ENCODE measurements at regions not wholly inside any gene's neighbourhood (a gene's known extent, or its start where the extent isn't known, plus 50 kb on each side); places are given as distances from the start of the nearest gene placed in this dataset.

GRCh38 chr14:84575681-84576080, 954.3 kb upstream of the FLRT2 start:
- H3K27me3 ChIP-seq, result no peaks in the 10 kb centered on the region
- TF ChIP-seq EZH2 (IDR thresholded peaks at IDR 0.05; ENCODE audit: borderline replicate concordance) (no peak), CTCF (IDR thresholded peaks at IDR 0.05; ENCODE audit: poor library complexity) (no peak), EZH2phosphoT487 (IDR thresholded peaks at IDR 0.05; ENCODE audit: low read depth, severe bottlenecking, unreplicated experiment) (no peak)
- no peaks in the 10 kb centered on the region for H3K9me3 ChIP-seq (ENCODE audit: low read depth)
- H3K36me3 ChIP-seq (replicated peaks; ENCODE audit: insufficient read depth, low read depth), result no peaks in the 10 kb centered on the region
- H3K4me2 ChIP-seq, result no peak overlapping the region
- H3K9me2 ChIP-seq (replicated peaks; ENCODE audit: insufficient read depth), result no peaks in the 10 kb centered on the region
- no peak overlapping the region for H3K27ac ChIP-seq
- H3K4me1 ChIP-seq (ENCODE audit: insufficient read depth), result no peaks in the 10 kb centered on the region
- no peaks in the 10 kb centered on the region for H3K79me2 ChIP-seq
- no peak overlapping the region for H3K4me3 ChIP-seq
- no peak overlapping the region for H2AFZ ChIP-seq
- DNase-seq (ENCODE audit: low spot score), result no peak
- H4K20me1 ChIP-seq (ENCODE audit: insufficient read depth, poor library complexity, severe bottlenecking), result no peaks in the 10 kb centered on the region

GRCh38 chr14:84579292-84579691, 950.7 kb upstream of the FLRT2 start:
- no peak overlapping the region for H2AFZ ChIP-seq
- 100% methylated on average over 3 of the region's 3 CpGs for WGBS (ENCODE audit: low lambda C conversion rate, missing lambda C conversion rate)
- no peaks in the 10 kb centered on the region for H3K79me2 ChIP-seq

GRCh38 chr14:84581041-84581440, 948.9 kb upstream of the FLRT2 start:
- no peak for TF ChIP-seq EZH2 (IDR thresholded peaks at IDR 0.05; ENCODE audit: borderline replicate concordance)
- TF ChIP-seq EZH2phosphoT487 (IDR thresholded peaks at IDR 0.05; ENCODE audit: low read depth, severe bottlenecking, unreplicated experiment), result no peak
- TF ChIP-seq CTCF (IDR thresholded peaks at IDR 0.05; ENCODE audit: poor library complexity), result no peak
- Histone ChIP-seq H3K27me3 (no peaks in the 10 kb centered on the region), H4K20me1 (ENCODE audit: insufficient read depth, poor library complexity, severe bottlenecking) (no peaks in the 10 kb centered on the region), H2AFZ (no peak overlapping the region), H3K27ac (no peak overlapping the region), H3K4me2 (no peak overlapping the region), H3K36me3 (replicated peaks; ENCODE audit: insufficient read depth, low read depth) (no peaks in the 10 kb centered on the region), H3K9me2 (replicated peaks; ENCODE audit: insufficient read depth) (no peaks in the 10 kb centered on the region), H3K9me3 (ENCODE audit: low read depth) (no peaks in the 10 kb centered on the region), H3K4me1 (ENCODE audit: insufficient read depth) (no peaks in the 10 kb centered on the region), H3K79me2 (no peaks in the 10 kb centered on the region), H3K4me3 (no peak overlapping the region)
- no peak for DNase-seq (ENCODE audit: low spot score)

More at GRCh38 chr14:84579292-84579691, 950.7 kb upstream of the FLRT2 start:
- no peaks in the 10 kb centered on the region for H4K20me1 ChIP-seq (ENCODE audit: insufficient read depth, poor library complexity, severe bottlenecking)
- H3K4me2 ChIP-seq, result no peak overlapping the region
- no peaks in the 10 kb centered on the region for H3K36me3 ChIP-seq (replicated peaks; ENCODE audit: insufficient read depth, low read depth)
- TF ChIP-seq EZH2phosphoT487 (IDR thresholded peaks at IDR 0.05; ENCODE audit: low read depth, severe bottlenecking, unreplicated experiment) (no peak), CTCF (IDR thresholded peaks at IDR 0.05; ENCODE audit: poor library complexity) (no peak), EZH2 (IDR thresholded peaks at IDR 0.05; ENCODE audit: borderline replicate concordance) (no peak)
- no peak overlapping the region for H3K27ac ChIP-seq
- H3K4me3 ChIP-seq, result no peak overlapping the region
- H3K9me2 ChIP-seq (replicated peaks; ENCODE audit: insufficient read depth), result no peaks in the 10 kb centered on the region
- H3K27me3 ChIP-seq, result no peaks in the 10 kb centered on the region
- peak; percentile 17 for DNase-seq (ENCODE audit: low spot score)
- H3K9me3 ChIP-seq (ENCODE audit: low read depth), result no peaks in the 10 kb centered on the region
- H3K4me1 ChIP-seq (ENCODE audit: insufficient read depth), result no peaks in the 10 kb centered on the region

GRCh38 chr14:84584511-84584910, 945.4 kb upstream of the FLRT2 start:
- Histone ChIP-seq H3K4me1 (ENCODE audit: insufficient read depth) (no peaks in the 10 kb centered on the region), H3K27me3 (no peaks in the 10 kb centered on the region), H3K9me3 (ENCODE audit: low read depth) (no peaks in the 10 kb centered on the region), H3K4me3 (no peak overlapping the region), H3K36me3 (replicated peaks; ENCODE audit: insufficient read depth, low read depth) (no peaks in the 10 kb centered on the region), H3K79me2 (no peaks in the 10 kb centered on the region), H3K9me2 (replicated peaks; ENCODE audit: insufficient read depth) (no peaks in the 10 kb centered on the region), H4K20me1 (ENCODE audit: insufficient read depth, poor library complexity, severe bottlenecking) (no peaks in the 10 kb centered on the region), H2AFZ (no peak overlapping the region), H3K4me2 (no peak overlapping the region), H3K27ac (no peak overlapping the region)
- 95% methylated on average over 1 of the region's 1 CpG for WGBS (ENCODE audit: low lambda C conversion rate, missing lambda C conversion rate)
- no peak for DNase-seq (ENCODE audit: low spot score)
- no peak for TF ChIP-seq EZH2 (IDR thresholded peaks at IDR 0.05; ENCODE audit: borderline replicate concordance)
